ENCODE measurements at regions not wholly inside any gene's neighbourhood (a gene's known extent, or its start where the extent isn't known, plus 50 kb on each side); places are given as distances from the start of the nearest gene placed in this dataset.

GRCh38 chr15:93617443-93617842 is 528.4 kb upstream of the RGMA start:
- H3K27ac ChIP-seq: no peak overlapping the region
- no peak for TF ChIP-seq ZFX (IDR thresholded peaks at IDR 0.05)
- TF ChIP-seq CTCF (conservative IDR thresholded peaks at IDR 0.05): no peak

GRCh38 chr15:93614386-93615104 is 525.5 kb upstream of the RGMA start:
- TF ChIP-seq ZFX (IDR thresholded peaks at IDR 0.05) (no peak), CTCF (conservative IDR thresholded peaks at IDR 0.05) (no peak)
- H3K27ac ChIP-seq: no peak overlapping the region

- TF ChIP-seq CTCF (conservative IDR thresholded peaks at IDR 0.05): no peak
- TF ChIP-seq ZFX (IDR thresholded peaks at IDR 0.05): no peak
- no peak overlapping the region for H3K27ac ChIP-seq
Observed at GRCh38 chr15:93613386-93613785, 524.4 kb upstream of the RGMA start.

GRCh38 chr15:93612953-93613352 is 523.9 kb upstream of the RGMA start:
- H3K27ac ChIP-seq: no peak overlapping the region
- TF ChIP-seq CTCF (conservative IDR thresholded peaks at IDR 0.05) (no peak), ZFX (IDR thresholded peaks at IDR 0.05) (no peak)

- H3K27ac ChIP-seq: no peak overlapping the region
- no peak for TF ChIP-seq ZFX (IDR thresholded peaks at IDR 0.05)
- no peak for TF ChIP-seq CTCF (conservative IDR thresholded peaks at IDR 0.05)
Observed at GRCh38 chr15:93610944-93611343, 521.9 kb upstream of the RGMA start.

- TF ChIP-seq CTCF (conservative IDR thresholded peaks at IDR 0.05): no peak
- no peak for TF ChIP-seq ZFX (IDR thresholded peaks at IDR 0.05)
- no peak overlapping the region for H3K27ac ChIP-seq
Observed at GRCh38 chr15:93608643-93609148, 519.7 kb upstream of the RGMA start.

GRCh38 chr15:93603550-93603949 is 514.5 kb upstream of the RGMA start:
- TF ChIP-seq CTCF (conservative IDR thresholded peaks at IDR 0.05) (no peak), ZFX (IDR thresholded peaks at IDR 0.05) (no peak)
- H3K27ac ChIP-seq: no peak overlapping the region

Measured in C4-2B (cell line).